Activated naive CD8-positive, alpha-beta T cell treated with anti-CD3 and anti-CD28 coated beads, Interleukin-2, amount 50 U/mL, for 24 hours (primary cell): ENCODE measurements at regions not wholly inside any gene's neighbourhood (a gene's known extent, or its start where the extent isn't known, plus 50 kb on each side); places are given as distances from the start of the nearest gene placed in this dataset.
A peak's percentile ranks its signal among the peaks of the same experiment; 100 is the strongest.
"Not testable (repeated sequence)": the region's sequence is repeated elsewhere in the genome, so short reads cannot be mapped to it uniquely, and the experiment has no call there.

Experiments used
- ATAC-seq: fragments of 150-1000 bp; cut with Tn5 transposase; one replicate; pipeline ENCODE4 v1.10.0; 2021
- DNase-seq: peaks from one replicate; pipeline ENCODE4 v3.0.0; 2021
- H3K27ac Mint-ChIP-seq: one replicate; pipeline ENCODE4 v1.8.0; 2021; ENCODE audit warnings: mild to moderate bottlenecking, mixed read lengths
- H3K27me3 Mint-ChIP-seq: one replicate; pipeline ENCODE4 v1.8.0; 2021; ENCODE audit warnings: mixed read lengths
- H3K36me3 Mint-ChIP-seq: one replicate; pipeline ENCODE4 v1.8.0; 2021; ENCODE audit warnings: low read depth, mixed read lengths
- H3K4me1 Mint-ChIP-seq: one replicate; pipeline ENCODE4 v1.8.0; 2021; ENCODE audit warnings: mixed read lengths
- H3K4me3 Mint-ChIP-seq: one replicate; pipeline ENCODE4 v1.8.0; 2021; ENCODE audit warnings: mild to moderate bottlenecking, moderate library complexity, mixed read lengths
- H3K9me3 Mint-ChIP-seq: one replicate; pipeline ENCODE4 v1.8.0; 2021; ENCODE audit warnings: mixed read lengths

DNA sequence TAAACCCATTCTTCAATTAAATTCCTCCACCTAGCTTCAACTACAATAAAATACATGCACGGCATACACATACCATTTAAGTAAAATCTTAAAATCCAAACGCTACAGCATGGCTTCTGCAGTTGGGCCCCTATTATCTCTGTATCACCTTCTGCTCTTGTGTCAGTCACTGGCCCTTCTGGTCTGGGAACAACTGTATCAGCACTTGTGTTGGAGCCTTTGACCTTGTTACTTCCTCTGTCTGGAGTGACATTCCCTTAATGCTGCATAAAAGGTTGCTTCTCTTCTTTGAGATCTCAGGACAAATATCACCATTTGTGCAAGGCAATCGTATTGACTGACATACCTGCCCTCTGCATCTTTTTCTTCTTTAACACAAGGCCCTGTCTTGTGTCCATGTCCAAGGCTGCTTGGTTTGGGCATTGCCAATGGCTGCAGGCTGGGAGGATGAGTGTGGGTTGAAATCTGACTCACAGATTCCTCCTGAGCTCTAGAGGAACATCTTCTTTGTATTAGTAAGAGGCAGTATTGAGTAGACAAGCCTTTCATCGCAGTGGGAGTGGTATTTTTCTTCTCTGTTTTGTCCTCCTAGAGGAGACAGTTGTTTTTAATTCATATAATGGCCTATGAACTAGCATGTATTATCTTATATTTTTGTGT lies 267.8 kb upstream of the TRIB2 start:
- no peak overlapping the region for H3K4me3 Mint-ChIP-seq
- H3K9me3 Mint-ChIP-seq: no peaks in the 10 kb centered on the region
- H3K27me3 Mint-ChIP-seq: no peaks in the 10 kb centered on the region
- ATAC-seq (peak; percentile 86), DNase-seq (no peak)
- peaks cover 28% of the 10 kb centered on the region for H3K4me1 Mint-ChIP-seq
- H3K27ac Mint-ChIP-seq: peak overlapping the region; percentile 13
- H3K36me3 Mint-ChIP-seq: no peaks in the 10 kb centered on the region

DNA sequence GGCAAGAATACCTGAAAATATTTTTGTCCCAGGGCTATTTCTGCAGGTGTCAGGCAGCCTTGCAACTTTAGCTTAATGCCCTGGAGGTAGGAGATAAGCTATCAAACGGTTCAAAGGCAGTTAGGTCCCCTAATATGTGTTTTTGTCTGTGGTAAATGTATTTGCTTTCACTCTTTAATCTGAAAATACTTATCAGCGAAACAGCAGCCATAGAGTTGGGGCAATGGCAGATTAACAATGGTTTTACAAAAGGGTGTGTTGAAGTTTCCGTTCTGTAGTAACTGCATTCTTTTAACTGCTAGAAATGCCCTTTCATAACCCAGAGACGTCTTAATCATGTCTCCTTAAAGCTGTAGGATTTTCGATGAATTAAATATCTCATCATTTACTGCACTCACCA lies 265.0 kb upstream of the TRIB2 start:
- H3K9me3 Mint-ChIP-seq: no peaks in the 10 kb centered on the region
- peak overlapping the region; percentile 61 for H3K4me3 Mint-ChIP-seq
- H3K27ac Mint-ChIP-seq: peak overlapping the region; percentile 45
- peaks cover 37% of the 10 kb centered on the region for H3K4me1 Mint-ChIP-seq
- DNase-seq: no peak
- H3K36me3 Mint-ChIP-seq: no peaks in the 10 kb centered on the region
- ATAC-seq: no peak
- H3K27me3 Mint-ChIP-seq: no peaks in the 10 kb centered on the region

DNA sequence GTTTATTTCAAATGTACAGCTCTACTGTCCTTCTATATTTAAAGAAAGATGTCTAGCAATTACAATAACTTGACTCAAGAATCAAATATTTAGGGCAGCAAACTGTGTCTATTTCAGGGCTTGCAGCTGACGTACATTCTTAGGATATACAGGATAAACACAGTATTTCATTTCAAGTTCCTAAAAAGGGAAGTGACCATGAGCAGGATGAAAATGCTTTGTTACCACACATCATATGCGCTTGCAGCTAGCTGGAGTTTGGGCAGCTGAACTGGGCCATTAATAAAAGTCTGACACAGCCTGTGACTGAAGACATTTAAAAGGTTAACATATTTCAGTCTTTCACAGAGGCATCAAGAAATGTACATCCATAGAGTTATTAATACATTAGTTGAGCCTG lies 264.6 kb upstream of the TRIB2 start:
- ATAC-seq (no peak), DNase-seq (no peak)
- Mint-ChIP-seq H3K4me1 (peaks cover 41% of the 10 kb centered on the region), H3K9me3 (no peaks in the 10 kb centered on the region), H3K27me3 (no peaks in the 10 kb centered on the region), H3K27ac (peak overlapping the region; percentile 45), H3K4me3 (peak overlapping the region; percentile 61), H3K36me3 (no peaks in the 10 kb centered on the region)

DNA sequence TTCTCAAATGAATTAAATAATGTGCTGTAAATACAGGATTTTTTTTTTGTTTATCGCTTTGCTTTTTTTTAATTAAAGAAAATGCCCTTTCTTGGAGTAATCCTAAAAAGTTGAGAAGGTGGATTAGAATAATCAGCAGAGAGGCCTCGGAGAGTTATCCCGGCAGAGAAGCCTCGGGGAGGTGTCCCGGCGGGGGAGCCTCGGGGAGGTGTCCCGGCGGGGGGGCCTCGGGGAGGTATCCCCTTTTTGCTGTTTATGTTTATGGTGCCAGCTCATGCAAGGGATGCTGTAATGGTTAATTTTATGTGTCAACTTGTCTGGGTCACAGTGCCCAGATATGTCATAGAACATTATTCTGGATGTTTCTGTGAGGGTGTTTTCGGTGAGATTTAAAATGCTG lies 263.0 kb upstream of the TRIB2 start:
- no peak for ATAC-seq
- no peaks in the 10 kb centered on the region for H3K9me3 Mint-ChIP-seq

DNA sequence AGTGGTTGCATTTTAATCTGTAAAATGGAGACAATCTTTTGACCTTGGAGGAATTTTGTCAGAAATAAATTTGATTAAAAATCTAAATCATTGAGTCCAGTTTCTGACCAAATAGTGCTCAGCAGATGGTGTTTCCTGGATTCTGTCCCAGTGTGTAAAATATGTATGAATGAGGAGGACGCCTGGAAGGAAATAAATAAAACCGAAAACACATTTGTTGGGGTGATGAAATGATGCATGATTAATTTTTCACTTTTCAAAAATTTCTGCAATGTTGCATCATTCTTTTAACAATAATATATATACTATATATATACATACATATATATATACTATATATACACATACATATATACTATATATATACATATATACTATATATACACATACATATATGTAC lies 261.1 kb upstream of the TRIB2 start:
- Mint-ChIP-seq H3K36me3 (no peaks in the 10 kb centered on the region), H3K4me1 (peaks cover 37% of the 10 kb centered on the region), H3K27me3 (no peaks in the 10 kb centered on the region), H3K27ac (no peak overlapping the region), H3K4me3 (no peak overlapping the region), H3K9me3 (no peaks in the 10 kb centered on the region)
- DNase-seq (no peak), ATAC-seq (no peak)

More for the DNA sequence above, 263.0 kb upstream of the TRIB2 start:
- Mint-ChIP-seq H3K4me3 (no peak overlapping the region), H3K4me1 (peaks cover 46% of the 10 kb centered on the region), H3K27me3 (no peaks in the 10 kb centered on the region), H3K27ac (no peak overlapping the region), H3K36me3 (no peaks in the 10 kb centered on the region)
- no peak for DNase-seq

DNA sequence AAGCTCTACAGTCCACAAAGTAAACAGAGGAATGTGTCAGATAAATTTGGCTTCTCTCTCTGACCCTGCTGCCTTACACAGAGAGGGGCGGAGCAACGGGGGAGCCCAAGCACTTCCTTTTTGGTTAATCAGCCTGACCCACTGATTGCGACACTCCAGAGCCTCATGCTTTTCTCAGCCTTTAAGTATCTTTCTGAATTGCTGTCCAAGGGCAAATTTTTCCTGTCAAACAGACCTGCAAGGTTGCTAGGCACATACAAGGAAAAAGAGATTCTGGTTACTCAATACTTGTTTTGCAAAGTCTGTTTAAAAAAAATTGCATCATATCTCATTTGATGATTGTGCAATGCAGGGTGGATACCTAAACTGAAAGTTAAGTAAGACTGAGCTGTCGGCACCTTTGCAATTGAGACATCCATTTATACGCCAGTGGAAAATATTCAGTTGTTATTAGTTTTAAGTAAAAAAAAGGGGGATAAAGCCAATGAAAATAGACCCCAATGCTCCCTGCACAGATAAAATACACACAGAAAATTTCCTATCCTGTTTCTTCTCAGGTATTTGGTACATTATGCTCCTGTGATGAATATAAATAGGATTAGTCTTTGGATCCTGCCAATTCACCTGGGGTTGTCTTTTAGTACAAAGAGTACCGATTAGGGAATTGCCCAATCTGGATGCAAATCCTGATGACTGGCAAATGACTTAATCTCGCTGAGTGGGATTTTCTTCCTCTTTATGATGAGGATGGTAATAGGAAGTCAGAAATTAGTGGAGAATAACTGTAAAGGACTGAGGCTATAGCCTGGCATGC lies 260.2 kb upstream of the TRIB2 start:
- H3K27ac Mint-ChIP-seq: peak overlapping the region; percentile 92
- ATAC-seq (peak; percentile 96), DNase-seq (peak; percentile 72)
- peak overlapping the region; percentile 79 for H3K4me3 Mint-ChIP-seq
- H3K27me3 Mint-ChIP-seq: no peaks in the 10 kb centered on the region
- H3K9me3 Mint-ChIP-seq: no peaks in the 10 kb centered on the region
- no peaks in the 10 kb centered on the region for H3K36me3 Mint-ChIP-seq
- peaks cover 34% of the 10 kb centered on the region for H3K4me1 Mint-ChIP-seq

DNA sequence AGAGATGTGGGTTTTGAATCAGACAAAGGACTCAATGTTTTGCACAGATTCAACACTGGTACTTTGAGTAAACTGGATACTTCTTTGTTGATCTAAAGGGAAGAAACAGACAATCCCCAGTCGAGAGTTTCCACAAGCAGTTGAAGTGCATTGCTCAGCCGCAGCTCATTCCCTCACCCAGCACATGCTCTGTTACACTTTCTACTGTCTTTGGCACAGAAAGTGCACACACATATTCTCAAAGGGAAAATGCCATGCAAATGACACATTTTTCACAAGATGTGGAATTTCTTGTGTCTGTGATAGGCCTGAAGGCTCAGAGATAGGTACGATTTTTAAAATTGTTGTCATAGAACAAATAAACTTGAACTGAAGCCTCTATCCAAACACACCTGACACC lies 258.9 kb upstream of the TRIB2 start:
- H3K36me3 Mint-ChIP-seq: no peaks in the 10 kb centered on the region
- H3K4me1 Mint-ChIP-seq: peaks cover 21% of the 10 kb centered on the region
- no peak for ATAC-seq
- no peak overlapping the region for H3K27ac Mint-ChIP-seq
- H3K4me3 Mint-ChIP-seq: no peak overlapping the region
- no peak for DNase-seq
- no peaks in the 10 kb centered on the region for H3K27me3 Mint-ChIP-seq
- no peaks in the 10 kb centered on the region for H3K9me3 Mint-ChIP-seq

DNA sequence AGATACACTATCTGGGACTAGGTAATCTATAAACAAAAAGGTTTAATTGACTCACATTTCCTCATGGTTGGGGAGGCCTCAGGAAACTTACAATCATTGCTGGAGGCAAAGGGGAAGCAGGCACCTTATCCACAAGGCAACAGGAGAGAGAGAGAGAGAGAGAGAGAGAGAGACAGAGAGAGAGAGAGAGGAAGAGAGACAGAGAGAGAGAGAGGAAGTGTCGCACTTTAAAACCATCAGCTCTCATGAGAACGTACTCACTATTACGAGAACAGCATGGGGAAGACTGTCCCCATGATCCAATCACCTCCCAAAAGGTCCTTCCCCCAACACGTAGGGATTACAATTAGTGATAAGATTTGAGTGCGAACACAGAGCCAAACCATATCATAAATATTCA lies 253.5 kb upstream of the TRIB2 start:
- no peak overlapping the region for H3K27ac Mint-ChIP-seq
- no peak overlapping the region for H3K4me3 Mint-ChIP-seq
- peaks cover 5% of the 10 kb centered on the region for H3K4me1 Mint-ChIP-seq
- no peaks in the 10 kb centered on the region for H3K36me3 Mint-ChIP-seq
- H3K27me3 Mint-ChIP-seq: no peaks in the 10 kb centered on the region
- no peak for ATAC-seq
- H3K9me3 Mint-ChIP-seq: no peaks in the 10 kb centered on the region
- no peak for DNase-seq

DNA sequence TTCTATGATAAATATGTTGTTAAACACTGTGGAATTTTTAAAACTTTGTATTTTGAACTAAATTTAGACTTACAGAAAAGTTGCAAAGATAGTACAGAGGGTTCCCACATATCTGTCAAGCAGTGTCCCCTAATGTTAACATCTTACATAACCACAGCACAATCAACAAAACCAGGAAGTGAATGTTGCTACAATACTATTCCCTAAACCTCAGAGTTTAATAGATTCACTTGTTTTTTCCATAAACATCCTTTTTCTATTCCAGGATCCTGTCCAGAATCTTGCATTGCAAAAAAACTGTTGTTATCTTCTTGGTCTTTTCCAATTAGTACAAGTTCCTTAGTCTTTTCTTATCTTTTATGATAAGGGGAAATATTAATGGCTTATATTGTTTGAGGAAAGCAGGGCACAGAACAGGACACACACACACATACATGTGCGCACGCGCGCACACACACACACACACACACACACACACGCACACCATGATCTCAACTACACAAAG lies 251.1 kb upstream of the TRIB2 start:
- H3K4me3 Mint-ChIP-seq: no peak overlapping the region
- DNase-seq (no peak), ATAC-seq (no peak)
- H3K27me3 Mint-ChIP-seq: no peaks in the 10 kb centered on the region
- H3K36me3 Mint-ChIP-seq: no peaks in the 10 kb centered on the region
- H3K4me1 Mint-ChIP-seq: peaks cover 5% of the 10 kb centered on the region
- no peaks in the 10 kb centered on the region for H3K9me3 Mint-ChIP-seq
- H3K27ac Mint-ChIP-seq: no peak overlapping the region

DNA sequence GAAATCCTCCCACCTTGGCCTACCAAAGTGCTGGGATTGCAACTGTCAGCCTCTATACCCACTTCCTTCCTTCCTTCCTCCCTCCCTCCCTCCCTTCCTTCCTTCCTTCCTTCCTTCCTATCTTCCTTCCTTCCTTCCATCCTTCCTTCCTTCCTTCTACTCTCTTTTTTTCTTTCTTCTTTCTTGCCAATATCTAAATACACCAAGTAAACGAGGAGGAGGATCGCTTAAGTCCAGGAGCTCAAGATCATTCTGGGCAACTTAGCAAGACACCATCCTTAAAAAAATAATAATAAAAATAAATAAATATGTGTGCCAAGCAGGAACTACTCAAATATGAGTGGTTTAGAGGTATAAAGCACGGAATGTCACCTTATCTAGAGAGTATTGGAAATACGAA lies 249.4 kb upstream of the TRIB2 start:
- Mint-ChIP-seq H3K36me3 (peaks cover 4% of the 10 kb centered on the region), H3K27ac (no peak overlapping the region), H3K27me3 (no peaks in the 10 kb centered on the region), H3K4me1 (peaks cover 5% of the 10 kb centered on the region), H3K4me3 (no peak overlapping the region), H3K9me3 (peaks cover 8% of the 10 kb centered on the region)
- DNase-seq: no peak
- no peak for ATAC-seq

DNA sequence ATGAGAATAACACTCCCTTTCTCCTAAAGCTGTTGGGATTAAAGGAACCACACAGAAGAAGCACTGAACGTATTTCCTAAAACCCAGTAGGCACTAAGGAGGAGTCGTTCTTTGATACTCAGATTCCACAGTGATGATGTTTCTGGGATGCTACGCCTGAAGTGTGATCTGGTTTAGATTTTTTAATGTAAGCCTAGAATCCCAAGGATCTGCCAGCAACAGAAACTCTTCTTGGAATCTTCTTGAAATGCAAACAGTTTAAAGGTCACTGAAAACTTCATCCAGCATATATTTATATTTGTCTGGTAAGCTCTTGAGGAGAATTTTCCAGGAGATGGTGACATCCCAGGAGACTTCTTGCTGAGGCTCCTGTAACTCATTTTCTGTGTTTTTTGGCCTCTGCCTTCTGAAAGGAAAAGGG lies 247.6 kb upstream of the TRIB2 start:
- H3K27me3 Mint-ChIP-seq: no peaks in the 10 kb centered on the region
- H3K27ac Mint-ChIP-seq: no peak overlapping the region
- peaks cover 5% of the 10 kb centered on the region for H3K4me1 Mint-ChIP-seq
- H3K9me3 Mint-ChIP-seq: peaks cover 18% of the 10 kb centered on the region
- ATAC-seq: no peak
- no peak for DNase-seq
- no peak overlapping the region for H3K4me3 Mint-ChIP-seq
- peaks cover 4% of the 10 kb centered on the region for H3K36me3 Mint-ChIP-seq

DNA sequence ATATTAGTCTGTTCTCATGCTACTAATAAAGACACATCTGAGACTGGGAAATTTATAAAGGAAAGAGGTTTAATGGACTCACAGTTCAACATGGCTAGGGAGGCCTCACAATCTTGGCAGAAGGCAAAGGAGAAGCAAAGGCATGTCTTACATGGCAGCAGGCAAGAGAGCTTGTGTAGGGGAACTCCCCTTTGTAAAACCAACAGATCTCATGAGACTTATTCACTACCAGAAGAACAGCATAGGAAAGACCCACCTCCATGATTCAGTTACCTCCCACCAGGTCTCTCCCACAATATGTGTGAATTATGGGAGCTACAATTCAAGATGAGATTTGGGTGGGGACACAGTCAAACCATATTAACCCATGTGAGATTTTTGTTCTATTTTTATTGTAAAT lies 244.5 kb upstream of the TRIB2 start:
- ATAC-seq: not testable (repeated sequence)

DNA sequence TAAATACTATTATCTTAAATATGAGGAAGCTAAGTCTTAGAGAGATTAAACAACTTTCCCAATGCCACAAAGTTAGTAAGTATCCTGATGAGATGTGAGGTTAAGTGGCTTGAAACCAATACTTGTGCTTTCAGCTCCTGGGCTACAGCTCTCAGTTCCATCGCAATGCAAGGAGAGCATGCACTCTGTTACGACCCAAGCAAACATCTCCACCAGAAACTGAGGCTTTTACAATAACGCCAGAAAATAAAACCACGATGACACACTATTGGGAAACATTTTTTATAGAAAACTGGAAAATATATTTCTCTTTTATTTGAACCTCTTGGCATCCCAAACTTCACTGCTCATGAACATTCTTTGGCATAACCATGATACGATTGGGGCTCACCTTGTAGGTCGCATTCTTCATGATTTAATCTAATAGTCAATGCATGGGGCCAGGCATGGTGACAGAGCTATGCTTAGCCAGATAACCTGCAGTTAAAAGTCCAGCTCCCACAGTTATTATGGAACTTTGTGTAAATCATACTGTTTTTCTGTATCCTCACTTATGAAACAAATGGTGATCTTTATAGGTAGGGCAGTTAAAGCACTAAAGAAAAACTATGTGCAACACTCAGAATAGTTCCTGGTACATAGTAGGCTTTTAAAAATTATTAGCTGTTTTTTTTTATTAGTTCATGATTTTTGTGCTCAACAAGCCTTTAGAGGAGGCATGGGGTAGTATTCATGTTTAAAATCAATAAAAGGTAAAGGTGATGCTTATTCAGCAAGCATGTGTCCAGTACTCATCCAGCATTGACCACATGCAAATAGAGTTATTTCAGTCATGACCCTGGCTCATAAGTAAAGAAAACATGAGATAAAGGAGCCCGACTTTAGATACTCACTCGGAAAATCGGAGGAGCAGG lies 238.3 kb upstream of the TRIB2 start:
- Mint-ChIP-seq H3K9me3 (peaks cover 4% of the 10 kb centered on the region), H3K4me1 (peaks cover 3% of the 10 kb centered on the region), H3K27ac (no peak overlapping the region), H3K4me3 (no peak overlapping the region), H3K27me3 (no peaks in the 10 kb centered on the region), H3K36me3 (no peaks in the 10 kb centered on the region)
- ATAC-seq (no peak), DNase-seq (no peak)

More for the DNA sequence above, 244.5 kb upstream of the TRIB2 start:
- H3K4me3 Mint-ChIP-seq, DNase-seq, H3K4me1 Mint-ChIP-seq, H3K27ac Mint-ChIP-seq, H3K36me3 Mint-ChIP-seq, H3K27me3 Mint-ChIP-seq: not testable (repeated sequence)
- peaks cover 22% of the 10 kb centered on the region for H3K9me3 Mint-ChIP-seq

DNA sequence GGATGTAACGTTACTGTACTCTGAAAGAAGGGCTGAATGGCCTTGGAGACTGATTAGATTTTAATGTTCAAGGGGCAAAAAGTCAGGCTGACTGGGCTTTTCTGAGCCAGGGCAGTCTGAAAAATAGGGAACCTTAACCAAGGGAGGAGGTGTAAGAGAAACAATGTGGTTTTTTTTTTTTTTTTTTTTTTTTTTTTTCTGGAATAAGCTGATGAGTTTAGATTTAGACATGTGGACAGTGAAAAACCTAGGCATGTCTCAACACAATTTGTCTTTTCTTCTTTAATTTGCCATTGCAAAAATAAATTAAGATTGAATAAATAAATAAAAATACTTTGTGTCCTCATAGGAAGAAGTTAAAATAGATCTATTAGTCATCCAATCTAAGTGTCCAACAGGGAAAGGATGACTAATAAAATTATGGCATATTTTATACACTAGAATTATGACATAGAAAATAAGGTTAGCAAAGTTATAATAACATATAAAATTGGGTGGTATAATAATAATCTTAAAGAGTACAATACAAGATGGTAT lies 237.6 kb upstream of the TRIB2 start:
- no peaks in the 10 kb centered on the region for H3K27me3 Mint-ChIP-seq
- ATAC-seq (no peak), DNase-seq (no peak)
- no peak overlapping the region for H3K4me3 Mint-ChIP-seq
- peaks cover 4% of the 10 kb centered on the region for H3K9me3 Mint-ChIP-seq
- peaks cover 3% of the 10 kb centered on the region for H3K4me1 Mint-ChIP-seq
- H3K27ac Mint-ChIP-seq: no peak overlapping the region
- no peaks in the 10 kb centered on the region for H3K36me3 Mint-ChIP-seq
